ENCODE measurements at regions not wholly inside any gene's neighbourhood (a gene's known extent, or its start where the extent isn't known, plus 50 kb on each side); places are given as distances from the start of the nearest gene placed in this dataset.

GRCh38 chr3:153577059-153577736, 415.2 kb downstream of the RAP2B start:
- DNase-seq (ENCODE audit: low read depth), result no peak
- Histone ChIP-seq H3K4me3 (ENCODE audit: low read depth, low read length) (no peak overlapping the region), H3K27me3 (ENCODE audit: control insufficient read depth, insufficient read depth, low read length) (no peaks in the 10 kb centered on the region), H3K36me3 (ENCODE audit: control insufficient read depth, insufficient read depth, low read length) (no peaks in the 10 kb centered on the region)
- no peak for TF ChIP-seq CTCF (IDR thresholded peaks at IDR 0.05; ENCODE audit: insufficient read depth, low read length, poor library complexity, severe bottlenecking)

GRCh38 chr3:153578046-153578445, 416.0 kb downstream of the RAP2B start:
- no peak for TF ChIP-seq CTCF (IDR thresholded peaks at IDR 0.05; ENCODE audit: insufficient read depth, low read length, poor library complexity, severe bottlenecking)
- DNase-seq (ENCODE audit: low read depth), result no peak
- H3K4me3 ChIP-seq (ENCODE audit: low read depth, low read length), result no peak overlapping the region

GRCh38 chr3:153590051-153590450, 428.0 kb downstream of the RAP2B start:
- Histone ChIP-seq H3K4me3 (ENCODE audit: low read depth, low read length) (no peak overlapping the region), H3K36me3 (ENCODE audit: control insufficient read depth, insufficient read depth, low read length) (no peaks in the 10 kb centered on the region), H3K27me3 (ENCODE audit: control insufficient read depth, insufficient read depth, low read length) (no peaks in the 10 kb centered on the region)
- no peak for TF ChIP-seq CTCF (IDR thresholded peaks at IDR 0.05; ENCODE audit: insufficient read depth, low read length, poor library complexity, severe bottlenecking)
- DNase-seq (ENCODE audit: low read depth), result no peak

More at GRCh38 chr3:153578046-153578445, 416.0 kb downstream of the RAP2B start:
- Histone ChIP-seq H3K27me3 (ENCODE audit: control insufficient read depth, insufficient read depth, low read length) (no peaks in the 10 kb centered on the region), H3K36me3 (ENCODE audit: control insufficient read depth, insufficient read depth, low read length) (no peaks in the 10 kb centered on the region)

- Histone ChIP-seq H3K27me3 (ENCODE audit: control insufficient read depth, insufficient read depth, low read length) (no peaks in the 10 kb centered on the region), H3K36me3 (ENCODE audit: control insufficient read depth, insufficient read depth, low read length) (no peaks in the 10 kb centered on the region), H3K4me3 (ENCODE audit: low read depth, low read length) (no peak overlapping the region)
- TF ChIP-seq CTCF (IDR thresholded peaks at IDR 0.05; ENCODE audit: insufficient read depth, low read length, poor library complexity, severe bottlenecking), result no peak
- DNase-seq (ENCODE audit: low read depth), result no peak
These were observed 429.7 kb downstream of the RAP2B start for GRCh38 chr3:153591561-153592245.

GRCh38 chr3:153595186-153595815, 433.3 kb downstream of the RAP2B start:
- Histone ChIP-seq H3K4me3 (ENCODE audit: low read depth, low read length) (no peak overlapping the region), H3K27me3 (ENCODE audit: control insufficient read depth, insufficient read depth, low read length) (no peaks in the 10 kb centered on the region), H3K36me3 (ENCODE audit: control insufficient read depth, insufficient read depth, low read length) (no peaks in the 10 kb centered on the region)
- TF ChIP-seq CTCF (IDR thresholded peaks at IDR 0.05; ENCODE audit: insufficient read depth, low read length, poor library complexity, severe bottlenecking), result peak; percentile 76
- no peak for DNase-seq (ENCODE audit: low read depth)

All from kidney epithelial cell (primary cell).